ENCODE measurements at regions not wholly inside any gene's neighbourhood (a gene's known extent, or its start where the extent isn't known, plus 50 kb on each side); places are given as distances from the start of the nearest gene placed in this dataset.

DNA sequence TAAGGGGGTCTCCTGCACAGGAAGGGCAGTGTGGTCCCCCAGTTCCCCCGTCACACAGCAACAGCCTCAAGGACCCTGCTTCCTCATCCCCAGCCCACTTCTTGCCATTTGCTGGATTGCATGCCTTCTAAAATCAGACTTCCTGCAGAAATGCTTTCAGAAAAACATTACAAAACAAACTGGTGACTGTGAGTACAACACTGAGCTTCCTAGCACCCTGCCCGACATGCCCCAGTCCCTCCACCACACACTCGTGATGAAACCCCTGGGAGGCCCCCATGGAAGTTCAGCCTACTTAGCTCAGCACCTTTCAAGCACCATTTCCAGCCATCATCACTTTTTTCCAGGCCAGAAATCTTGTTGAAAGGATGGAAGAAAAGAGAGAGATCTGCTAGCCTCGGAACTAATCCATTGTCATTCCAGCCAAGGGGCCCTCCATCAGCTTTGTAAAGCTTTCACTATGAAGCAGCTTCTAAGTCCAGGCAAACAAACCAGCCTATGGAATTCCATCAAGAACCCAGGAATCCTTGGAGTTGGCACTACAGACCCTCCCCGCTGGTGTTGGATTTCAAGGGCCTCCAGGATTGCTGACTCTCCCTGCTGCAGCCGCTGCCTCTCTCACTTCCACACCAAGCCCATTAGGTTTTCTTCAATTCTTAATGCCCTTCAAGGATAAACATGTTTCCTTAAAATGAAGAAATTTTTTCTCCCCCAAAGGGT is 114.6 kb downstream of the C5orf15 start:
- no peak for DNase-seq

DNA sequence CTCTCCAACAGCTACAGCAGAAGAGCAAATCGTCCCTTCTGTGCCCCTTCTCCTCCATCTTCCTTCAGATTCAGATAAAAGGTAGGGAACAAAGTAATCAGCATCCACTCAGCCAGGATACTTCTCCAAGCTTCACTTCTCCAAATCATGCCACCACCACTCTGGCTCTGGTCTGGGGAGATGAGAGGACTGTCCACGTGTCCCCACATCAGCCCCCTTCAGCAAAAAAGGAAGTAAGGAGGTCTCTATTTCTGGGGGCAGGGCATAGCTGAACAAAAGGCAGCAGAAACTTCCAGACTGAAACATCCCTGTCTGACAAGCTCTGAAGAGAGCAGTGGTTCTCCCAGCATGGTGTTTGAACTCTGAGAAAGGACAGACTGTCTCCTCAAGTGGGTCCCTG is 116.9 kb downstream of the C5orf15 start:
- DNase-seq, result no peak

DNA sequence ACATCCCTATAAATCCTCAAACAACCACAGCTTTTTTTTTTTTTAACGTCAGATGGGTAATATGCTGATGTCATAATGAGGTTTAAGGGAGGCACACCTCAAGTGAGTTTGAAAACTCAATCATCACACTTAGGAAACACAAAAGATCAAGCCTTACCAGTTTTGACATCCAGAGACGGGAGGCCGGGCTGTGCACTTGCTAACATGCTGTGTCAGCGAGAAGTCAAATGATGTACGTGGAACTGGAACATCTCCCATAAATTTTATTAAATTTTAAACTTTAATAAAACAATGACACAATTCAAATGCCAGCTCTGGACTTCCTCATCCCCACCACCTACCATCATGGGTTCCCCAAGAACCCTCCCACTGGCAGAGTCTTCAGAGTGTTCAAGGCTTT is 117.6 kb downstream of the C5orf15 start:
- DNase-seq, result no peak

DNA sequence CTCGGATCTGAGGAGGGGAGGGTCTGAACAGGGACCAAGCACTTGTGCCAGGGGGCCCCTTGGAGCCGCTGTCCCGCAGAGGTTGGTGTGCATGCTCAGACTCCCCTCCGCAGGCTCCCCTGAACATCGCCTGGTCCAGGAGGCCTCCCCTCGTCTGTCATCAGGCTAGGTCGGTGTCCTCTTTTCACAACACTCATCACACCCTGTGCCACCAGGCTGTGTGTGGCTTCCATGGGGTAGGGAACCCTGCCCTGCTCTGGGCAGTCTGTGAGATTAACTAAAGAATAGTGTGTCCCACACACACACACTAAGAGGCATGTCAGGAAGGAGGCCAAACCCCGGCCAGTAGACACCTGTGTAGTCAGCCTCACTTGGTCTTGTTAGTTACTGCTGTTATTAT is 119.3 kb downstream of the C5orf15 start:
- DNase-seq, result no peak

DNA sequence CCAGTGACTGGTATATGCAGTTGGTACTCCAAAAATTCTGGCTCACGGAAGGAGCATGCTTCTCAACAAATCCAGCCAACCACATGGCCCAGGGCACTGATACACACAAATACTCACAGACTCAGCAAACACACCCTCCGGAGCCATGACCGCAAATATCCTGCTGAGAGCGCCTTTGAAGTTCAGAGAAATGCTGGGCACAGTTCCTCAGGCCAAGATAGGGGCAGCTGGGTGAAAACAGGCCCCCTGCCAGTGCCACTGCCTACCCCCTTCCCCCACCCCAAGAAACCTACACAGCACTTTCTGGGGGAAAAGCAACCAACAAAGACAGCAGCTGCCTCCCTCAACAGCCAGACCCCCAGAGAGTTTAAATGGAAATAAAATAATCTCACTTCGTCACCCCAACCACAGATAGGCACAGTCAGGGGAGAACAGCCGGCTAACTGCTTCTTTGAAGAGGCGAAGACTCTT is 120.0 kb downstream of the C5orf15 start:
- DNase-seq, result no peak

DNA sequence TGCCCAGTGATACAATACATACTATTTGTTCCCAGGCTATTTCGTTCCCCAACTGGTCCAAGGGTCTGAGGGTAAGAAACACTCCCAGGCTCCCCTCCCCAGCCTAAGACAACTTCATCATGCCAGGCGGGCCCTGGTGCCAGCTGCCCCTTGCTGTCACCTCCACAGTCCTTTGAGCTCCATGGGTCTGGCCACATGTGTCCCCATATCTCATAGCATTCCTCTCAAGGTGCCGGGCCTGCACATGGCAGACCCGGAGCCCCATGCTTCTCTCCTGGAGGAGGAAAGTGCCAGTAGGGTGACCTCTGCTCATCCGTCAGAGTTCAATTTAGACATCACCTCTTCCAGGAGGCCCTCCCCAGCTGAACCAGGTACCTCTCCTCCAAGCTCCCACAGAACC is 120.5 kb downstream of the C5orf15 start:
- no peak for DNase-seq

DNA sequence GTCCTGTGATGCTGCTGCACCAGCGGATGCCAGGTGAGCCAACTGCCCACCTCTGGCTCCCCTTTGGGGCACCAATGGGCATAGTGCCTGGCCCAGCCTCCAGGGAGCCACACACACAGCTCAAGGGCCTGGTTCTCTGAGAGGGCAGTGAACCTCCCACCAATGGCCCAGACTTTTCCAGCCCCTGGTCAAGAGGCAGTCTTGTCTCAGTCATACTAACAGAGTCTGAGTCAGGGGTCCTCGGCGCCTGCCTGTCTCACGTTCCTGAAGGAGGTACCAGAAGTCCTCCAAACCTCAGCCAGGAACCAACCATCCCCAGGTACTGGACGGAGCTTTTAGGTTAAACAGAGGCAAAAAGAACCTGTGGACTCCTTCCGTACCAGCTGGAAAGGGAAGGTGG is 121.1 kb downstream of the C5orf15 start:
- no peak for DNase-seq

DNA sequence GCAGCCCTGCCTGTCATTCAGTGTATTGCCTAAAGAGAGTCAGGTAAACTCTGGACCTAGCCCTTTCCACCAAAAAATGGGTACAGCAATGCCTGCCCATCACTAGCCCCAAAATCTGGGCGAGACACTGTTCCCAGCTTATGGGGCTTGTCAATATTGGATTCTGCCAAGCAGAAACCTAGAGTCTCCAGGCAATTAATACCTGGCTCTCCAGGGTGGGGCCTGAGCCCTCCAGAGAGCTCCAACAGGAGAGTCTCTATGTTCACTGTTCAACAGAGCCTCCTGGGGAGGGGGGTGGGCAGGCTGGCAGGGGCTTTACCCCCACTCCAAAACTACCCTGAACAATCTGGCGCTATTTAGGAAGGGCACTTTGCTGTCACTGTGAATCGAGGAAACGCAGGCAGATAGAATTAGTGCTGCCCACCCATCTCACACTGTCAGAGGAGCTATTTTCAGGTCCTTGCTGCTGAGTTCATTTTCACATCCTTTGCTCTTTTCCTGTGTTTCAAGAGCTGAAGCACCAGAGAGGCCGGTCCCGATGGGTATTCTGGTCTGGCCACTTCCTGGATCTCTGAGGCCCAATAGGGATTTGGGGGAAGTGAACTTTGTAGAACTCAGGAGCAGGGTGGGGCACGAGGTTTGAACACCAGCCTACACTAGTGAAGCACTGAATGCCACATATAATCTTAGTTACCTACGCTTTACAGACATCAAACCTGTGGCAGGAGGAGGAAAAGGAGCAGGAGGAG is 121.8 kb downstream of the C5orf15 start:
- DNase-seq, result no peak

DNA sequence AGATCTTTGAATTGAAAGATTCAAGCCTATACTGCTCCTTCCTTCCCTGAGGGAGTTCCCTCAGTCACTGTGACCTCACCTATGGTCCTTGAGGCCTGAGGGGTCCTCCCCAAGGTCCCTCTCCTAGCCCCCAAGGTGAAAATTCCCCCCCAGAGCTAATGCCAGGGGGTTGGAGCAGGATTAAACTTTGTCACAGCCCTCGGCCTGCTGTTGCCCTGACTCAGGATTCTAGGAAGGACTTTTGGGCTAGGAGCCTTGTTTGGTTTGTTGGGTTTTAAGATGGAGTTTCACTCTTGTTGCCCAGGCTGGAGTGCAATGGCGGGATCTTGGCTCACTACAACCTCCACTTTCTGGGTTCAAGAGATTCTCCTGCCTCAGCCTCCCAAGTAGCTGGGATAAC is 123.2 kb downstream of the C5orf15 start:
- DNase-seq, result no peak

DNA sequence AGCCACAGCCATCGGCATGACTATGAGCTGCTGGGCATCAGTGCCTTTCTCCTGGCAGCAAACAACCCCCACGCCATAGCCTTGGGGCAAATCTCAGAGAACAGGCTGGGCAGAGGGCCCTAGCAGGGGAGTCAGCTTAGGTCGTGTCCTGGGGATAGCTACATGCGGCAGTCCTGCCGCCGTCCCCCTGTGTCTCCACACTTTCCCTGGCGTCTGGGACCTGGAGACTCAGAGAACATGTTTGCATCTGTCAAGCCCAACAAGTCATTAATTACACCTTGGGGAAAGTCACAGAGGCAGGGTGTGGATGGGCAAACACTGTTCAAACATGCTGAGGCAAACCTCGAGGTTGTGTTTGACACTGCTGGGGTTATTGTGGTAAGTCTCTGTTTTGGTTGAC is 123.6 kb downstream of the C5orf15 start:
- DNase-seq, result no peak

DNA sequence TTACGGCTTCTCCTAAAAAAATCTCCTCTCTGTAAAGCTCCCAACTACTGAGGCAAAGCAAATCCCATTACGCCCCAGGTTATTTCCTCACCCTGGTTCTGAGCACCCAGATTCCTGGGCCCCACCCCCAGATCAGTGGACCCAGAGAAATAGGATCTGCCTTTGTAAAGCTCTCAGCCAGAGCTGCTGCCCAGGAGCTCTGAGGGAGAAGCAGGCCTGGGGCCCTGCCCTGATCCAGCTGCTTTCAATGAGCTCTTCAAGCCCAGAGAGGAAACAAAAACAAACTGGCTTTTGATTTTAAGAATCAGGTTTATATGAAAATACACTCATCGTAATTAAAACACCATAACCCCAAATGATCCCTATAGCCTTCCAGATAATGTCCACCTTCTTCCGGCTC is 124.5 kb downstream of the C5orf15 start:
- no peak for DNase-seq

DNA sequence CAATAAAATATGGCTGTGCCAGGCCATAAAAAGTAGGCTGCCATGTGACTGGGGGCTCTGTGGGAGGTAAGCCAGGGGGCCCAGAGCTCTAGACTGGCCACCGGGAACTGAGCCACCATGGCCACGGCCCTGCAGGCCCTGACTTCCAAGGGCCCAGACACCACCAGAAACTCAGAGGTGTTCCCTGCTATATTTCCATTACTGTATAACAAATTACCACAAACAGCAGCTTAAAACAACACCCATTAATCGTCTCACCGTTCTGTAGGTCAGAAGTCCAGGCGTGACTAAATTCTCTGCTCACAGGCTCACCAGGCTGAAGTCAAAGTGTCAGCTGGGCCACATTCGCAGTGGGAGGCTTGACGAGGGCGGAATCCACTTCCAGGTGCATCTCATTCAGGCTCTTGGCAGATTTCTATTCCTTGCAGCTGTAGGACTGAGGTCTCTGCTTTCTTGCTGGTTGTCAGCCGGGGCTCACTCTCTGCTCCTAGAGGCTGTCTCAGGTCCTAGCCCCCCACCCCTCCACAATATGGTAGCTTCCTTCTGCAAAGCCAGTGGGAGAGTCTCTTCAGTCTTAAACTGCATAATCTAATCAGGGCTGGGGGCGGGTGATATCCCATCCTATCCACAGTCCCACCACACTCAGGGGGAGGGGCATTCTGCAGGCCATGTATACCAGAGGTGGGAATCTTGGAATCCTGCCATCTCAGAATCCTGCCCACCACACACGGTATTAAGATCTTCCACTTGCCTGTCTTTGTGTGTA is 125.4 kb downstream of the C5orf15 start:
- DNase-seq, result no peak

DNA sequence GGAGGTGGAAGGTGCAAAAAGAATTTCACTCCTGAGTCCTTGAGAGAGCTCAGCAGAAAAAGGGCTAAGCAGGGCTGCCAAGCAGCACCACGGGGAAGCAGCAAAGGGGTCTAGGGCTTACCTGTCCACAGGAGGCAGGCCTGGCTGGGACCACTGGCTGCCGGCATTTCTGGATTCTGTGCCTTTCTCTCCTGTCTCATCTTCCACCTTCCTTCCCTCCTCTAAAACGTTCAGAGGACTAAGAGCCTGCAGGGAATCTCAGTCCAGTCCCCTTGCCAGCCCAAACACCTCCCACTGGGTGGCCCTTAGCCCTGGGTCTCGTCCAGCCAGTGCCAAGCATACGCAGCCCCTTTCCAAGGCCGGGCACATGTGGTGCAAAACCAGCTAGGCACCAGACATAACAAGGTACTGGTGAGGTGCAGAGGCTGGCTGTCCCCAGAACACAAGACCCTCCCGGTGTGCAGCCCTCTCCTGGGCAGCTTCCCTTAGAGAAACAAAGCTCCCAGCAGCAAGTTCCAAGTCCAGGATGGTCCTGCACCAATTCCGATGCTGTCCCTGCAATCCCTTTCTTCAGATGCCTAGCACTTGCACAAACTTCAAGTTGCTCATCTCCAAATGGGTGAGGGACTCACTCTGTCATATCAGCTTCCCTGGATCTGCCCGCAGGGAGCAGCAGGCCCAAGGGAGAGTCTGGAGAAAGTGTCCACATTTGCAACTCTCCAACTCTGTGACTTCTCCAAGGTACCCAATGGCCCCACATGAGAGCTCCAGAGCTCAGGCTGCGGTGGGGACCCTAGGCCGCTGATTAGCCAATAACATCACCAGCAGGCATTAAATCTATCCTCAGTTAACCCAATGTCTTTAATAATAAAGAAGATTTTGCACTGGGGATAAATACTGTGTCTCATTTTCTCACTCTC is 126.3 kb downstream of the C5orf15 start:
- no peak for DNase-seq

DNA sequence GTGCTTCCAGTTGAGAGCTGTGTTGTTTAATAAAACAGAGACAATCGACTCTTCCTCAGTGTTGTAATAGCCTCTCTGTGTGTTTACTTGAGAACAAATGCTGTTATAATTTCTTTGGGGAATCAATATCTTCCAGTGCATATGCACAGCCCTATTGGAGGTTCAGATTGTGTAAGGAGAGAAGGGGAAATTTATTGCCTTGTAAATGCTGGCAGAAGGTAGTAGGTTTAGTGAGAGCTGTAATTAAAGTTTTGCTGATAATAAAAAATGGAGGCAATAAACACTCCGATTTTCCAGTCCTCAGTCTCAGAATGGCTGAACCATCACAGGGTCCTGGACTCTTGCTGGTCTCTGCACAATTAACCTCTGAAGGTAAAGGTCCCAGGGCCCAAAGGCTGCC is 128.3 kb downstream of the C5orf15 start:
- no peak for DNase-seq

DNA sequence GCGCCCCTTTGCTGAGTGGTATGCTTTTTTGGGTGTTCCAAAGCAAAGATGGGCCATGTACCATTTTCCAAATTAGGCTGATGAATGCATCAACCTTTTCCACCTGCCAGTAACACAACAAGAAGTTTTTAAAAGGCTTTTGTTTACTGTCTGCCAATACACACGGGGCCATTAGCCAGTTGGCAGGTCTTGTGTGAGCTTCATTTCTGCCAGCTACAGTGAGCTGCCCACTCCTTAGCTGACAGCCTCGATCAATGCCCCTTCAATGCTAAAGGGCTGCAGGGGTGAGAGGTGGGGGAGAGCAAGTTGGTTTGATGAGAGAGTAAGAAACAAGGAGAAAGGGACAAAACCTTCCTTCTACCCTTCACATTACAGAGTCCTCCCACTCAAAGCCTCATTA is 128.7 kb downstream of the C5orf15 start:
- no peak for DNase-seq

DNA sequence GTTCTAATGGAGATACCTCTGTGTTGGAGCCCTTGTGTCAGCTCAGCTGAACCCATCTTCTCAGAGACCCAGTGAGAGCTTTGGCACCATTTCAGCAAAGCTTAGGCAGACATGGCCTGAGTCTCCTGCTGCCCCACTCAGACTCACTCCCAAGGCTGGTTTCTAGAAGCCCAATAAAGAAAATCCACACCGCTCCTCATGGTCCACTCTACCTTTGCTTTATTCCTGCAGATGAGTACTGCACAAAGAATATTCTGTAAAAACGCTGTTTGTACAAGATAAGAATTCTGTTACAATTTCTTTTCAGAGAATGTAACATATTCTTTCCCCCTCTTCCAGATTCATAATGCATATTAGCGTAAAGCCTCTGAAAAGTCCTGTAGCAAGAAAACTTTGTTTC is 129.3 kb downstream of the C5orf15 start:
- DNase-seq, result no peak

DNA sequence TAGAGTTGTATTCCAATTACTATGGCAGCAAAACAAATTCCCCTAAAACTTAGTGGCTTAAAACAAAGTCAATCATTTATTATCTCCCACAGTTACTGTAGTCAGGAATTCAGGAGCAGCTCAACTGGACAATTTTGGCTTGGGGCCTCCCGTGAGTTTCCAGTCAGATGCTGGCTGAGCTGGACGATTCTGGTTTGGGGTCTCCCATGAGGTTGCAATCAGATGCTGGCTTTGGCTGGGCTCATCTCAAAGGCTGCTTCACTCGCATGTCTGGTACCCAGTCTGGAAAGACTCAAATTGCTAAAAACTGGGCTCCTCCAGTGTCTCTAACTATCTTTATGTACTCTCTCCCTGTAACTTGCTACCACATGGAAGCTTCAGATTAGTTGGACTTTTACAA is 130.1 kb downstream of the C5orf15 start:
- DNase-seq, result no peak

DNA sequence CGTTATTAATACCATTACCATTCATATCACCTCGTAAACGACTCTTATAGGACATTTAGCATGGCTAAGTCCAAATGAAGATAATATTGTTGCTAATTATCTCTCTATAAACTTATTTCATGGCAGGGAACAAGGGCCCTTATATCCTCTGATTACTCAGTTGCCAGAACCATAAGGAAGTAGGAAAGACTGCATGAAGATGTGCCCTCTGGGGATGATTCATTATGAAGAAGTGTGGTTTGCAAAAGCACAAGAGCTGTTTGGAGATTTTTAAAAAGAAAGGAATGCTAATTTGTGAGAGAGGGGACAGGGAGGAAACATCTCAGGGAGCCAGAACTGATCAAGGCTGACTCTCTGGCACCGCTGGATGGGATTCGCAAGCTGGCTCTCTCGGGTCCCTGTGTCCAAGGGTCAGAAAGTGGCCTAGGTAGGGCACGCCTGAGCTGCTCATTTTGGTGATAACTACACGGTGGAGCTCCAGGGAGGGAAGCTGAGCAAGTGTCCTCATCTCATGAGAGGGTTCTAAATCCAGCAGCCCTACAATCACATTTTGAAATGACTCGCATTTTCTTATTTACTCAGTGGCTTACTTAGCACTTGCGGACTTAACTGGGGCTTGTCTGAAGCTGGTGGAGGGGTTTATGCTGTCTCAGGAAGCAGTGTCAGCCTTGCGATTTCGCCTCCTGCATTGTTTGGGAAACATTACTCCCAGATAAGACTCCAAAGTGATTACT is 136.8 kb downstream of the C5orf15 start:
- no peak for DNase-seq

DNA sequence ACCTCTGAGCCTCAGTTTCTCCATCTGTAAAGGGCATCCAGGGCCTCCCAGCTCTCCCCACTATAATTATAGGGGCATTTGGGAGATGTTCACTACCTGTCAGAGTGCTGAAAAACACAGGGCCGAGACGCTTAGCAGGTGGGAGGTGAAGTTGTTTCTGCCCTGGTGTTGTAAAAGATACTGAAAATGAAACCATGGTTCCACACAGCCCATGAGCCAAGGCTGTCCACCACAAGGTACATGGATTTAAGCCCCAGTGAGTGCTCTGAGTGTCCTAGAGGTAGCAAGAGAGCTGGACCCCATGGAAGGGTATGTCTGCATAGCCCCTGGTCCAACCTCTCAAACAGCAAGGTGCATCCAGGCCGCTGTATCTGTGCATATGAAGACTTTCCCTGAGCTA is 137.5 kb downstream of the C5orf15 start:
- no peak for DNase-seq

DNA sequence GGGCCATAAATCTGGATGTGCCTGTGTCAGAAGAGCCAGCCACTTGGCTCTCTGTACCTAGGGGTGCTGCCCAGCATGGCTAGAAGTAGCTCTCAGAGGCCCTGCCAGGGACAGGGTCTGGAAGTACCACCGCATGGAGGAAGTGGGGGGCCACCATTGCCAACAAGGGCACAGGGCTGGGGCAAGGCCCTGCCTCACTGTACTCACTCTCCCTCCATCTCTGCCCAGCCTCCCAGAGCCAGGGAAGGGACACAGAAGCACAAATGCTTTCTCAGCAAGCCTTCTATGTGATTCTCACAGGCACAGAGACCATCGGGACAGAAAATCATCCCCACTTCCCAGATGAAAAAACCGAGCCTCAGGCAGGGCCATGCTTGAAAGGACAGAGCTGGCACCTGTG is 138.1 kb downstream of the C5orf15 start:
- no peak for DNase-seq

DNA sequence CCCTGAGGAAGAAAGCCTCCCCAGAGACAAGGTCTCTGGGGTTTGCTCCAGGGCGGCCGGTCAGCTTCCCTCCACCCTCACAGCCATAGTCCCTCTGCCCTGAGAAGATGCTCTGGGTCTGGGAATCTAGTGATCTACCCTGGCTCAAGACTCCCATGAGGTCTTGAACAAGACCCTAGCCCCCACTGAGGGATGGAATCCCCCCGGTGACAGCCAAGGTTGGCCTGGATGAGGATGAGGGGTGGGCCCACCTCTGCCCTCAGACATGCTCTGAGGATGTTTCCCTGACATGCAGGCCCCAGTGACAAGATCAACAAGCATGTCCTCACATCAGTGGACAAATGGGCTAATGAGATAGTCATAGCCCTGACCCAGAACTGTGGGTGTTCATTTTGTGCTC is 138.6 kb downstream of the C5orf15 start:
- no peak for DNase-seq

DNA sequence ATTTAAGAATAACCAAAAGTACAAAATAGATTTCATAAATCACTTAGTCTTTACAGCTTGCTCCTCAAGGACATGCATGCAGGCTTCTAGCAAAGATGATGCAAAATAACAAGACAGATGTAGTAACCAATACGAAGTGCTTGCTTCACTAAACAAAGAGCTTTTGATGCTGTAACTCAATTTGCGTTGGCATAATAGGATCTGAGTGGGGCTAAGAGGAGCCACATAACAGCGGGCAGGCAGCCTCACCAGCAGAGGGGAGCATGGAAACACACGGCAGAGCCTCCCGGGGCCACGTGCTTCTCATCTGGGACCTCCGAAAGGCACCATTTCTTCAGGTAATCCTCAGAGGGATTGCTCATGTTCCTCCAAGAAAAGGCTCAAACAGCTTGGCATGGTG is 139.7 kb downstream of the C5orf15 start:
- no peak for DNase-seq
